Neural progenitor cell (in vitro differentiated cells): ENCODE measurements at regions not wholly inside any gene's neighbourhood (a gene's known extent, or its start where the extent isn't known, plus 50 kb on each side); places are given as distances from the start of the nearest gene placed in this dataset.

ENCODE experiments used
- CTCF ChIP-seq: fragments of 200-600 bp; sonication (generic); IDR thresholded peaks from 2 replicates; pipeline ENCODE4 v1.5.1; 2017; ENCODE audit warnings: antibody characterized with exemption, mild to moderate bottlenecking
- EZH2 ChIP-seq: fragments of 200-600 bp; sonication (generic); IDR thresholded peaks from 2 replicates; pipeline ENCODE4 v1.6.1; 2017; ENCODE audit warnings: antibody characterized with exemption, mild to moderate bottlenecking, moderate library complexity
- EZH2phosphoT487 ChIP-seq: fragments of 200-600 bp; sonication (generic); IDR thresholded peaks from 2 replicates; pipeline ENCODE4 v1.6.1; 2017; ENCODE audit warnings: antibody characterized with exemption

- TF ChIP-seq CTCF = no peak
- no peak for TF ChIP-seq EZH2
- no peak for TF ChIP-seq EZH2phosphoT487
These were observed 153.5 kb downstream of the RFC3 start for GRCh38 chr13:33971562-33971819.
